Stimulated activated CD8-positive, alpha-beta memory T cell treated with anti-CD3 and anti-CD28 coated beads, Interleukin-4, amount 100 ng/mL, for 24 hours (primary cell): ENCODE measurements at regions not wholly inside any gene's neighbourhood (a gene's known extent, or its start where the extent isn't known, plus 50 kb on each side); places are given as distances from the start of the nearest gene placed in this dataset.

Source experiments
- DNase-seq: peaks from one replicate; pipeline ENCODE4 v3.0.0-alpha.2; 2020; ENCODE audit warnings: low read depth

- DNase-seq, result no peak
Observed at GRCh38 chr10:118412932-118413331, 70.8 kb upstream of the FAM204A start.

- no peak for DNase-seq
Observed at GRCh38 chr10:118412132-118412760, 70.1 kb upstream of the FAM204A start.

- no peak for DNase-seq
Observed at GRCh38 chr10:118409295-118409694, 67.2 kb upstream of the FAM204A start.

GRCh38 chr10:118408181-118408580, 66.1 kb upstream of the FAM204A start:
- no peak for DNase-seq

- DNase-seq, result no peak
Observed at GRCh38 chr10:118407777-118408176, 65.7 kb upstream of the FAM204A start.

- no peak for DNase-seq
Observed at GRCh38 chr10:118407026-118407425, 64.9 kb upstream of the FAM204A start.

GRCh38 chr10:118405928-118406327, 63.8 kb upstream of the FAM204A start:
- no peak for DNase-seq

GRCh38 chr10:118403967-118404366, 61.8 kb upstream of the FAM204A start:
- DNase-seq, result no peak

GRCh38 chr10:118401708-118402193, 59.6 kb upstream of the FAM204A start:
- DNase-seq, result no peak

- DNase-seq, result no peak
Observed at GRCh38 chr10:118397391-118397790, 55.3 kb upstream of the FAM204A start.

- DNase-seq, result no peak
Observed at GRCh38 chr10:118395947-118396346, 53.8 kb upstream of the FAM204A start.

GRCh38 chr10:118394301-118395200, 52.4 kb upstream of the FAM204A start:
- no peak for DNase-seq

- no peak for DNase-seq
Observed at GRCh38 chr10:118392761-118393160, 50.6 kb upstream of the FAM204A start.
